BJ (cell line): ENCODE measurements at regions not wholly inside any gene's neighbourhood (a gene's known extent, or its start where the extent isn't known, plus 50 kb on each side); places are given as distances from the start of the nearest gene placed in this dataset.

Source experiments
- CTCF ChIA-PET: fragments of 350-600 bp; formaldehyde crosslinking; extraction: SDS; loops from one replicate; lab custom pipeline; 2021; ENCODE audit warnings: antibody characterized with exemption, inconsistent platforms; lab: Yijun Ruan, JAX
- POLR2A ChIA-PET: fragments of 300-600 bp; sonication (Branson Sonifier 250); formaldehyde crosslinking; extraction: SDS; loops from one replicate; lab custom pipeline; 2021; ENCODE audit warnings: antibody characterized with exemption; lab: Charles Lee
- DNase-seq: peaks from one replicate; pipeline ENCODE4 v3.0.0-alpha.2; 2011; ENCODE audit warnings: low read depth
- H3K27me3 ChIP-seq: 2 replicates; pipeline ENCODE4 v1.6.0; 2011; ENCODE audit warnings: low read length; ENCODE audit not compliant: control insufficient read depth, insufficient read depth
- H3K36me3 ChIP-seq: 2 replicates; pipeline ENCODE4 v1.5.1; 2011; ENCODE audit warnings: low read length; ENCODE audit not compliant: control insufficient read depth, insufficient read depth
- H3K4me3 ChIP-seq: 2 replicates; pipeline ENCODE4 v1.5.1; 2011; ENCODE audit warnings: low read depth, mild to moderate bottlenecking, control low read depth, low read length
- TF ChIP-seq, protein P1 (sequence below): IDR thresholded peaks from 2 replicates; pipeline ENCODE4 v1.5.1; 2011; ENCODE audit warnings: low read depth, mild to moderate bottlenecking, control low read depth, inconsistent platforms, low read length, moderate library complexity; ENCODE audit not compliant: insufficient read depth

DNA sequence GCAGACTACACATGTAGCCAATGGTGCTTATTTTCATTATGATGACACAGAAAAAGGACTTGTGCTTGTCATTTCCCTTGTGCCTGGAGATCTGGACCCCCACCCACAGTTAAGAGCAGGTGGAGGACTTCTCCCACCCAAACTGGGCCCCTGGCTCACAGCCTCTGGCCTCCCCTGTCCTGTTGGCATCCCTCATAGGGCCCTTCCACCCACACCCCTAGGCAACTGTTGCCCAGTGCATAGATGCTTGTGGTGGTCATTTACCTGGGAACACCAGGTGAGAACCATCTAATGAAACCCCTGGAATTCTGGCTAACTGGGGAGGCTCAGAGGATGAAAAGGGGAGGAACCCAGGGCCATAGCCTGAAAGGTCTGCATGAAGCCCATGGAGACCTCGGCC lies 355.9 kb downstream of the BUD13 start:
- DNase-seq, result no peak
- ChIA-PET POLR2A (no interaction called here), CTCF (no interaction called here)
- Histone ChIP-seq H3K27me3 (no peaks in the 10 kb centered on the region), H3K36me3 (no peaks in the 10 kb centered on the region), H3K4me3 (no peak overlapping the region)
- TF ChIP-seq, protein P1, sequence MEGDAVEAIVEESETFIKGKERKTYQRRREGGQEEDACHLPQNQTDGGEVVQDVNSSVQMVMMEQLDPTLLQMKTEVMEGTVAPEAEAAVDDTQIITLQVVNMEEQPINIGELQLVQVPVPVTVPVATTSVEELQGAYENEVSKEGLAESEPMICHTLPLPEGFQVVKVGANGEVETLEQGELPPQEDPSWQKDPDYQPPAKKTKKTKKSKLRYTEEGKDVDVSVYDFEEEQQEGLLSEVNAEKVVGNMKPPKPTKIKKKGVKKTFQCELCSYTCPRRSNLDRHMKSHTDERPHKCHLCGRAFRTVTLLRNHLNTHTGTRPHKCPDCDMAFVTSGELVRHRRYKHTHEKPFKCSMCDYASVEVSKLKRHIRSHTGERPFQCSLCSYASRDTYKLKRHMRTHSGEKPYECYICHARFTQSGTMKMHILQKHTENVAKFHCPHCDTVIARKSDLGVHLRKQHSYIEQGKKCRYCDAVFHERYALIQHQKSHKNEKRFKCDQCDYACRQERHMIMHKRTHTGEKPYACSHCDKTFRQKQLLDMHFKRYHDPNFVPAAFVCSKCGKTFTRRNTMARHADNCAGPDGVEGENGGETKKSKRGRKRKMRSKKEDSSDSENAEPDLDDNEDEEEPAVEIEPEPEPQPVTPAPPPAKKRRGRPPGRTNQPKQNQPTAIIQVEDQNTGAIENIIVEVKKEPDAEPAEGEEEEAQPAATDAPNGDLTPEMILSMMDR, result no peak

DNA sequence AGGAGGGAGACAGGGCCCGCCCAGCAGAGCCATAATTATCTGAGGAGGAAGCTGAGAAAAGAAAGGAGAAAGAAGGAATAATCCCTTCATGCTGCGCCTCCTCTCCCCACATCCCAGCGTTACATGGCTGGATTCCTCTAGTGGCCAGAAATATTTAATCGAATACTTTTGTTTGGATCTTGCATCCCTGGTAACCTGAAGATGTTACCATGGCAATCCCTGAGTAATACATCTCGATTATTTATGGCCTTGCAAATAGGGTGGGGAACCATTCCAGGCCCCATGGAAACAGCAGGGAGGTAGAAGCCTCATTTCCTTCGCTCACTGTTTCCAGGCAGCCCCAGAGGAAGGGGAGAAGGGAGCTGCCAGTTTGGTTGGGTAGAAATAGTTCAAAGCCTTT lies 357.7 kb downstream of the BUD13 start:
- H3K36me3 ChIP-seq, result no peaks in the 10 kb centered on the region
- H3K4me3 ChIP-seq, result no peak overlapping the region
- ChIA-PET CTCF (no interaction called here), POLR2A (no interaction called here)
- TF ChIP-seq, protein P1, result no peak
- no peak for DNase-seq
- H3K27me3 ChIP-seq, result no peaks in the 10 kb centered on the region

DNA sequence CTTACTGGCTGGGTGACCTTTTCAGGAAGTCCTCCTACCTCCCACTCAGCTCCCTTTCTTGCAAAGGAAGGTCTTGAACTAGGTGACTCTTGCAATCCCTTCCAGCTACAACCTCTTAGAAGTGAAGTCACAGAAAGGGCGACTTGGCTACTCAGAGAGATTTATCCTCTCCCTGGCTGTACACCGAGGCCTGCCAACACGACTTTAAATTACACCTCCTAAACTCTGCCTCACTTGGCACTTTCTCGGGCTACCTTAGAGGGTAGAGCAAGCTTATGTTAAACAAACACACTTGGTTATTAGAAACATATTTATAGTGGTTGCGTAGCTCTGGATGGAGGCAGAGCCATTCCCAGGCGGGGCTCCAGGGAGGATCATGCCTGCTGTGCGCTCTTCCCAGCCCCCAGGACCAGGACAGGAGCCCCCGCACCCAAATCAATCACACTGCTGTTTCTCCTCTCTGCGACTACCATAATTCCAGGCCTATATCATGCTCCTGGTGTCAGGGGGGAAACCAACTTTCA lies 358.4 kb downstream of the BUD13 start:
- ChIA-PET POLR2A (no interaction called here), CTCF (no interaction called here)
- no peaks in the 10 kb centered on the region for H3K27me3 ChIP-seq
- no peaks in the 10 kb centered on the region for H3K36me3 ChIP-seq
- no peak overlapping the region for H3K4me3 ChIP-seq
- TF ChIP-seq, protein P1, result no peak
- DNase-seq, result no peak

GRCh38 chr11:116413301-116414242 lies 359.2 kb downstream of the BUD13 start:
- TF ChIP-seq, protein P1, result no peak
- Histone ChIP-seq H3K27me3 (no peaks in the 10 kb centered on the region), H3K36me3 (no peaks in the 10 kb centered on the region), H3K4me3 (no peak overlapping the region)
- ChIA-PET CTCF (no interaction called here), POLR2A (no interaction called here)
- no peak for DNase-seq

GRCh38 chr11:116412118-116412889 lies 360.5 kb downstream of the BUD13 start:
- Histone ChIP-seq H3K27me3 (no peaks in the 10 kb centered on the region), H3K36me3 (no peaks in the 10 kb centered on the region), H3K4me3 (no peak overlapping the region)
- ChIA-PET CTCF (no interaction called here), POLR2A (no interaction called here)
- TF ChIP-seq, protein P1, result no peak
- DNase-seq, result no peak
